DMS79 (cell line): ENCODE measurements at regions not wholly inside any gene's neighbourhood (a gene's known extent, or its start where the extent isn't known, plus 50 kb on each side); places are given as distances from the start of the nearest gene placed in this dataset.

Experiments used
- DNase-seq: peaks from one replicate; lab custom pipeline; 2025; lab: John Stamatoyannopoulos, UW

GRCh38 chr5:164708831-164709230, 1203.4 kb downstream of the MAT2B start:
- DNase-seq = no peak

GRCh38 chr5:164713682-164714081, 1208.3 kb downstream of the MAT2B start:
- DNase-seq = no peak

- no peak for DNase-seq
These were observed 1215.7 kb downstream of the MAT2B start for GRCh38 chr5:164721116-164721515.

- DNase-seq = no peak
These were observed 1216.2 kb downstream of the MAT2B start for GRCh38 chr5:164721656-164722055.

DNA sequence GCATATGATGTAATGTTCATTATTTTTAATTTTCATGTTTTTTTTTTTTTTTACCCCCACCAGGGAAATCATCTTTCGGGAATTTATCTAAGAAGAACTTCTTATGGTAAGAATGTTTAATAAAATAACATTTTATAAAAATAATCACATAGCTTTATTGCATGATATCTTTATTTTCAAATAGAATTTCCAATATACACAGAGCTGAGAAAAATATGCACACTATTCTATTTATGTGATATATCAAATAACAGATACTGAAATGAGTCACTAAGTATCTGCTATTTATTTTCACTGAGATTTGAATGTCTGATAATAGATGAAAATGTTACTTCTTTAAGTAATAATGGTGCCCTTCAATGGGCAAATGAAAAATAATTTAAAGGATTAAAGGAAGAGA, 1217.3 kb downstream of the MAT2B start:
- DNase-seq = no peak

- no peak for DNase-seq
These were observed 1221.6 kb downstream of the MAT2B start for GRCh38 chr5:164727012-164727411.

- DNase-seq = no peak
These were observed 1223.3 kb downstream of the MAT2B start for GRCh38 chr5:164728733-164729132.

GRCh38 chr5:164735334-164735733, 1229.9 kb downstream of the MAT2B start:
- no peak for DNase-seq

DNA sequence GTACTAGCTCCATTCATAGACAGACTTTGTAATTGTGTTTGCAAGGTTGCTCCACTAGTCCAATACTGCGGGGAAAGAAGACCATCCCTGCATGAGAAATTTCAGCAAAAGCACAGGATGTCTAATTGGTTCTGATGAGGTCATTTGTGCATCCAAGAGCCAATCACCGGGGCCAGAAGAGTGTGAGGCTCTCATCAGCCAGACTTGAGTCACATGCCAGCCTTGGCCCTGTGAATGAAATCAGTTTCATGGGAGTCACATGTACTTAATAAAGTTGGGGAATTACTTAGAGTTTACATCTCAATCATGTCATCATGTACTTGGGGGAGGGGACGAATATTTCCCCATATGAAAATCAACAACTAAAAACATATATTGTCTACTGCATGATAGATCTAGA, 1236.0 kb downstream of the MAT2B start:
- DNase-seq = no peak

DNA sequence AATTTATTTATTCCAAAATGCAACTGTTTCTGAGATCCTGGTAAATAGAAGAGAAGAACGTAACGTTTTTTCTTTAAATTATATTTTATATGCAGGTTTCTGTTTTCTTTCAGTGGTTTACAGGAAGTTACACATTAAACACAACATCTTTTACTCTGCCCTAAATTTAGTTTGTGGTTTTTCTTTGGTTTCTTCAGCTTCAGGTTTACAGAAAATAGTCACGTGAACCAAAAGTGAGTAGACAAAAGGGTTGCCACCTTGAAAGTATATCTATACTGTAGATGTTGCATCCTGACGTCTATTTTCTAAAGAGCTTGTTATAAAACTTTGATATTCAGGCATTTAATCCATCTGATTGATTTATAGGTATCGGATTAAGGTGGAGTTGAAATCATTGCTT, 1236.6 kb downstream of the MAT2B start:
- no peak for DNase-seq

DNA sequence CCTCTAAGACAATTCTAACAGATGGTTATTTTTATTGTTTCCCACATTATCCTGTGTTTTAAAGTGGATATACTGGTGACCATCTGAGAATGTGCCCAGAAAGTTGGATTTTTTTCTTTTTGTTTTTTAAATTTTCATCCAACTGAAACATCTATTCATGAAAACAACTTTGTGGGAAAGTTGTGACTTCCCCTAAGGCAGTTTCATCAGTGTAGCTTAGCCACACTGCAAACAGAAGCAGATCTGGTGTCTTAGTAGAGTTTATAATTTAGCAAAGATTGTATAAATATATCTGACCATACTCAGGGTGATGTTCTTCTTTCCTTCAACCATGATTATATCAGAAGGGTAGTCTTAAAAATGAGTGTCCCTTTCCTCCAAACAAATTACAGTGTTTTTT, 1241.3 kb downstream of the MAT2B start:
- no peak for DNase-seq

DNA sequence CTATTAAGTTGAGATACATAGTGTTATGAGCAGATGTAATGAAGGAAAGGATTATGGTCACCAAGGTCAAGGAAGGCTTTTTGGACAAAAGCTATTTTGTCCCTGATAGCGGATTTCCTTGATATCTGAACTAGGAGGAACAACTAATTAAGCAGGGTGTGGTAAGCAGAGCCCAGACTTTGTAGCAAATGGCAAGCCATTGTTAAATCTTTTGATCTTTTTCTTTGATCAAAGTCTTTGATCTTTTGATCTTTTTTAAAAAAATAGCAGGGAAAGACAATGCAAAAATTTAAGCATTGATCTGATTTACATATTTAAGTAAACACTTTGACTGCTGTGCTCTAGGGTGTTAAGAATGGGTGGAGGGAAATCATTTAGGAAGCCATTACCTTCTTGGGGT, 1242.0 kb downstream of the MAT2B start:
- DNase-seq = no peak

- no peak for DNase-seq
These were observed 1243.4 kb downstream of the MAT2B start for GRCh38 chr5:164748861-164749260.

DNA sequence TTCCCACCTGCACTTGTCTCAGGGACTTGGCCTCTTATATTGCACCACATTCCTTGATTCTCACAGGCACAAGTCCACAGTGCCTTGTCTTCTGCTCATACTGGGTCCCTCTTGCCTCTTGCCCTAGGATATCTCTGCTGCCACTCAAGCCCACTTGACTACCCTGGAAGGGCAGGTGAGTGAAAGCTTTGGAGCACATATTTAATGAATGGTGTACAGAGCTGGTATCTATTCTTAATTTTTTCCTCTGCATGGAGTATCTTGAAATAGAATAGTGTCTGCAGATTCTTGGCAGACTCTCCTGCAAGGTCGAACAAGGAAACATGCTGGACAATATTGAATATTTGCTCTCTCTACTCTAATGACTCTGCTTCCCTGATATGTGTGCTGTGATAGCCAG, 1248.0 kb downstream of the MAT2B start:
- DNase-seq = no peak

DNA sequence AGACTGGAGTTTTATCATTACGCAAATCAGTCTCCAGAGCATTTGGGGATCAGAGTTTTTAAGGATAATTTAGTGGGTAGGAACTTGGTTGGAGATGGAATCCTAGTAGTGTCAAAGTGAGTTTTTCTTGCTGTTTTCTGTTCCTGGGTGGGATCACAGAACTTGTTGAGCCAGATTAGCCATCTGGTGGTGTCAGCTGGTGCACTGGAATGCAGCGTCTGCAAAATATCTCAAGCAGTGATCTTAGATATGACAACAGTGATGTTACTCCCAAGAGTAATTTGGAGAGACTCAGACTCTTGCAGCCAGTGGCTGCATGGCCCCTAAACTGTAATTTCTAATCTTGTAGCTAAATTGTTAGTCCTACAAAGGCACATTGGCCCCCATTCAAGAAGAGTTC, 1257.8 kb downstream of the MAT2B start:
- no peak for DNase-seq

DNA sequence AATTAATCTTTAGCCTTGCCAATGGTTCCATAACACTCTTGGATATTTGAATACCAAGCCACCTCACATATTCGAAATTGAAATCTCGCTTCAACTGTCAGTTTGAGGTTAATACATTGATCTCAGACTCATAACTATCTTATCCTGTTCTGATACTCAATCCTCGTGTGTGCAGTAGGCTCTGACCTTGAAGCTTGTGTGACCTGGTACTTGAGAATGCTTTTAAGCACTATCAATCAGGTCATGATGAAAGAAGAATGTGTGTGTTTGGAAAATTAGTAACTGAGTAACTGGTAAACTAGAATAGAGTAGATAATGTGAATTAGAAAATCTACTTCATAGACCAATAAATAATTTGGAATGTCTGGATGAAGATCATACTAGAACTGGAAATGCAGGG, 1266.7 kb downstream of the MAT2B start:
- DNase-seq = no peak

DNA sequence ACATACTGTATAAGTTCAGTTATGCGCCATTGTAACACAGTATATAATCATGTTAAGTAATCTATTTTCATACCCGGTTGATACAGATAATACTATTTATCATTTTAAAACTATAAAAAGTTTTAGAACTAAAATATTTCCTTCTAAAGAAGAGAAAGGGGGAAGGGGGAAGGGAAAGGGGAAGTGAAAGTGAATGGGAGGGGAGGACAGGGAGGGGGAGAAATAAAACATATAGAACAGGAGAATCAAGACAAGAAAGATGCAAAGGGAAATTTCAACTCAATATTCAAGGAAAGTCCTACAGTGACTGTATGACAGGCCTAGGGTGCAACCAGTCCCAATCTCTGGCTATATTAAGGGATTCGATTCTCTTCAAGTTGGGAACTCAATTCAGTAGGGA, 1278.8 kb downstream of the MAT2B start:
- DNase-seq = no peak

- DNase-seq = no peak
These were observed 1292.7 kb downstream of the MAT2B start for GRCh38 chr5:164798110-164798509.

DNA sequence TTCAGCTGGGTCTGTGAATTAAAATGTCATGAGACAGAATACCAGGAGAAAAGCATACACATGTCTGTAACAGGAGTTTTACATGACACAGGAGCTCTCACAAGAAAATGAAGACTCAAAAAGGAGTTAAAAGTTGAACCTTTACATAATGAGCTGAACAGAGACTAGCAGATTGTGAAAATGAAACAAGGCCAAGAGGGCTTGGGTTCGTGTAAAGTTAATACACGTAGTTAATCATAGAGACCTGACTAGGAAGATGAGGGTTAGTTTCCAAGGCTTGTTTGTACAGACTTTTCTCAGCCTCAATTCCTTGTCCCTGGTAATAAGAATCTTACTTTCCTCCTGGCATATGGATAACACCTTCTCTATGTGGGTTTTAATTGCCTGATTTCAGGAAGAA, 1294.0 kb downstream of the MAT2B start:
- no peak for DNase-seq

- no peak for DNase-seq
These were observed 1296.5 kb downstream of the MAT2B start for GRCh38 chr5:164801910-164802309.

DNA sequence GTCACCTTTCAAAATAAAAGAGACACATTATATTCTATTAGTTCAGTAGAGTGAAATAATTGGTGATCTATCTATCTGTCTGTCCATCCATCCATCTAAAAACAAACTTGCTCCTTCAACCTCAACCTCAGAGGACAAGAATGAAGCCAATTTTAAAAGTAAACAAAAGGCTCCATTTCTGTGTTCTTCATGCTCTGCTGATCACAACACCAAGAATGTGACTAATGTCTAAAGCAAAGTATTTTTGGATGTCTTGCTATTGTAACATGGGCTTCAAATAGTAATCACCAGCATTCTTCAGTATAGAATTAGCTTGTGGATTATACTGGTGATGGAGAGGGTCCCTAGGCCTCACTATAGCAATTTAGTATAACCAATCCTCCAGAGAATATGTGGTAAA, 1304.4 kb downstream of the MAT2B start:
- DNase-seq = no peak

- no peak for DNase-seq
These were observed 1313.0 kb downstream of the MAT2B start for GRCh38 chr5:164818445-164818844.

GRCh38 chr5:164824671-164825070, 1319.3 kb downstream of the MAT2B start:
- no peak for DNase-seq

DNA sequence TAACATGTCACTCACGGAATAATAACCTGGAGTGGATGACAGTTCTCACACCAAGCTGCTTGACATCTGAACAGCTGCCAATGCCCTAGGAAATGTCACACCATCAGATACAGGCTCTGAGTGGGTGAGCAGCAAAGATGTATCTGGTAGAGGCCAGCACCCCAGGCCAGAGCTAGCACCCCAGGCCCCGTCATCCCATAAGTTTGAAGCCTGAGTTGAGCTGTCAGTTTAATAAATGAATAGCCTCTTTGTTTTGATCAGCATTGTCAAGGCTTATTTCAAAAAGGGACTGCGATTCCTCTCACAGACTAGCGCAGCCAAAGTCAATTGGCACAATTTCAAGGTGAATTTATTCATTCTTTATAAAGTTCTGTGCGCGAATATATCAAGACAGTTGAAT, 1327.1 kb downstream of the MAT2B start:
- DNase-seq = no peak

GRCh38 chr5:164844348-164844747, 1338.9 kb downstream of the MAT2B start:
- DNase-seq = no peak
